ENCODE measurements at regions not wholly inside any gene's neighbourhood (a gene's known extent, or its start where the extent isn't known, plus 50 kb on each side); places are given as distances from the start of the nearest gene placed in this dataset.

- TF ChIP-seq CTCF (IDR thresholded peaks at IDR 0.05) = no peak
- TF ChIP-seq POLR2A (IDR thresholded peaks at IDR 0.05) = no peak
These were observed 218.8 kb upstream of the RRP15 start for GRCh38 chr1:218066332-218066731.
